Fibroblast of skin of scalp (primary cell): ENCODE measurements at regions not wholly inside any gene's neighbourhood (a gene's known extent, or its start where the extent isn't known, plus 50 kb on each side); places are given as distances from the start of the nearest gene placed in this dataset.

Experiments used
- DNase-seq: peaks from one replicate; pipeline ENCODE4 v3.0.0-alpha.2; 2013

- no peak for DNase-seq
These were observed 121.2 kb upstream of the TNR start for GRCh38 chr1:175864625-175865024.

- no peak for DNase-seq
These were observed 120.8 kb upstream of the TNR start for GRCh38 chr1:175864183-175864582.

GRCh38 chr1:175863299-175864050, 120.1 kb upstream of the TNR start:
- DNase-seq, result no peak

- no peak for DNase-seq
These were observed 119.0 kb upstream of the TNR start for GRCh38 chr1:175862408-175862807.

- DNase-seq, result no peak
These were observed 118.4 kb upstream of the TNR start for GRCh38 chr1:175861626-175862367.

GRCh38 chr1:175857756-175858155, 114.4 kb upstream of the TNR start:
- no peak for DNase-seq

GRCh38 chr1:175853681-175854080, 110.3 kb upstream of the TNR start:
- DNase-seq, result no peak

- DNase-seq, result no peak
These were observed 108.4 kb upstream of the TNR start for GRCh38 chr1:175851749-175852148.

GRCh38 chr1:175848329-175848728, 104.9 kb upstream of the TNR start:
- DNase-seq, result no peak

GRCh38 chr1:175845985-175846384, 102.6 kb upstream of the TNR start:
- DNase-seq, result no peak

GRCh38 chr1:175845338-175845737, 101.9 kb upstream of the TNR start:
- no peak for DNase-seq

- DNase-seq, result no peak
These were observed 101.5 kb upstream of the TNR start for GRCh38 chr1:175844877-175845276.

- DNase-seq, result no peak
These were observed 99.2 kb upstream of the TNR start for GRCh38 chr1:175842550-175842949.

GRCh38 chr1:175841738-175842187, 98.4 kb upstream of the TNR start:
- no peak for DNase-seq

- DNase-seq, result no peak
These were observed 97.4 kb upstream of the TNR start for GRCh38 chr1:175840787-175841186.

- no peak for DNase-seq
These were observed 96.6 kb upstream of the TNR start for GRCh38 chr1:175839779-175840669.

- DNase-seq, result no peak
These were observed 91.2 kb upstream of the TNR start for GRCh38 chr1:175834597-175834996.

GRCh38 chr1:175833951-175834350, 90.6 kb upstream of the TNR start:
- DNase-seq, result no peak

GRCh38 chr1:175833502-175833901, 90.1 kb upstream of the TNR start:
- DNase-seq, result no peak

- no peak for DNase-seq
These were observed 87.1 kb upstream of the TNR start for GRCh38 chr1:175830500-175830899.

- DNase-seq, result no peak
These were observed 86.5 kb upstream of the TNR start for GRCh38 chr1:175829845-175830244.

- DNase-seq, result no peak
These were observed 83.3 kb upstream of the TNR start for GRCh38 chr1:175826705-175827104.

GRCh38 chr1:175824079-175824478, 80.7 kb upstream of the TNR start:
- no peak for DNase-seq
